Prostate gland (tissue), 2 donors: ENCODE measurements at regions not wholly inside any gene's neighbourhood (a gene's known extent, or its start where the extent isn't known, plus 50 kb on each side); places are given as distances from the start of the nearest gene placed in this dataset.

Experiments
- POLR2A ChIP-seq: fragments of 450-650 bp; IDR thresholded peaks from one replicate; pipeline ENCODE4 v1.6.1; 2016; ENCODE audit warnings: antibody characterized with exemption, mild to moderate bottlenecking
- TF ChIP-seq, protein P1 (sequence below), 4 experiments: fragments of 200-600 bp in 2 of 4; fragments of 450-650 bp in 2 of 4; sonication (generic) in 2 of 4; IDR thresholded peaks; 1 replicate in 3 of 4; 2 replicates in 1 of 4; pipeline ENCODE4 v1.5.1; 2016 to 2019; ENCODE audit warnings: antibody characterized with exemption in 4 of 4, mild to moderate bottlenecking in 2 of 4, moderate library complexity in 2 of 4

DNA sequence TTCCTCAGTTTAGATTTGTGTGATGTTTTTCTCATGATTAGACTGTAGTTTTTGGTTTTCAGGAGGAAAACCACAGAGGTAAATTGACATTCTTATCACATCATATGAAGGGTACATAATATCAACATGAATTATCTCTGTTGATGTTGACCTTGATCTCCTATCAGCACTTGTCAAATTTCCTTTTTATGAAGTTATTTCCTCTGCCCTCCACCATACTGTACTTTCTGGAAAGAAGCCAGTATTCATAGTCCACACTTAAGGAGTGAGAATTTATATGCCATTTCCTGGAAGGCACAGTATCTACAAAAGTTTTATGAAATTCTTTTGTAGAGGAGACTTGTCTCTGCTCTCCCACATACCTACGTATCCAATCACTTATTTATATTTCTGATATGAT, 807.2 kb upstream of the MBL2 start:
- TF ChIP-seq, protein P1, sequence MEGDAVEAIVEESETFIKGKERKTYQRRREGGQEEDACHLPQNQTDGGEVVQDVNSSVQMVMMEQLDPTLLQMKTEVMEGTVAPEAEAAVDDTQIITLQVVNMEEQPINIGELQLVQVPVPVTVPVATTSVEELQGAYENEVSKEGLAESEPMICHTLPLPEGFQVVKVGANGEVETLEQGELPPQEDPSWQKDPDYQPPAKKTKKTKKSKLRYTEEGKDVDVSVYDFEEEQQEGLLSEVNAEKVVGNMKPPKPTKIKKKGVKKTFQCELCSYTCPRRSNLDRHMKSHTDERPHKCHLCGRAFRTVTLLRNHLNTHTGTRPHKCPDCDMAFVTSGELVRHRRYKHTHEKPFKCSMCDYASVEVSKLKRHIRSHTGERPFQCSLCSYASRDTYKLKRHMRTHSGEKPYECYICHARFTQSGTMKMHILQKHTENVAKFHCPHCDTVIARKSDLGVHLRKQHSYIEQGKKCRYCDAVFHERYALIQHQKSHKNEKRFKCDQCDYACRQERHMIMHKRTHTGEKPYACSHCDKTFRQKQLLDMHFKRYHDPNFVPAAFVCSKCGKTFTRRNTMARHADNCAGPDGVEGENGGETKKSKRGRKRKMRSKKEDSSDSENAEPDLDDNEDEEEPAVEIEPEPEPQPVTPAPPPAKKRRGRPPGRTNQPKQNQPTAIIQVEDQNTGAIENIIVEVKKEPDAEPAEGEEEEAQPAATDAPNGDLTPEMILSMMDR (IDR thresholded peaks at IDR 0.05): no peak
- no peak for TF ChIP-seq POLR2A
